HFFc6 (cell line): ENCODE measurements at regions not wholly inside any gene's neighbourhood (a gene's known extent, or its start where the extent isn't known, plus 50 kb on each side); places are given as distances from the start of the nearest gene placed in this dataset.
A peak's percentile ranks its signal among the peaks of the same experiment; 100 is the strongest.

Experiments used
- DNase-seq: peaks from one replicate; pipeline ENCODE4 v3.0.0-alpha.2; 2018
- H3K27ac Mint-ChIP-seq: 2 replicates; pipeline ENCODE4 v1.8.0; 2020; ENCODE audit warnings: mild to moderate bottlenecking, mixed read lengths
- H3K27me3 Mint-ChIP-seq: 2 replicates; pipeline ENCODE4 v1.8.0; 2021; ENCODE audit warnings: mild to moderate bottlenecking, moderate library complexity, mixed read lengths; ENCODE audit not compliant: insufficient read depth
- H3K36me3 Mint-ChIP-seq: 2 replicates; pipeline ENCODE4 v1.8.0; 2021; ENCODE audit warnings: low read depth, mixed read lengths
- H3K4me1 Mint-ChIP-seq: 2 replicates; pipeline ENCODE4 v1.8.0; 2020; ENCODE audit warnings: low read depth, mixed read lengths
- H3K4me3 Mint-ChIP-seq: 2 replicates; pipeline ENCODE4 v1.8.0; 2020; ENCODE audit warnings: mild to moderate bottlenecking, moderate library complexity, mixed read lengths
- H3K9me3 Mint-ChIP-seq: 2 replicates; pipeline ENCODE4 v1.8.0; 2020; ENCODE audit warnings: mild to moderate bottlenecking, mixed read lengths
- TF ChIP-seq, protein P1 (sequence below): fragments of 200-600 bp; sonication (generic); IDR thresholded peaks from 2 replicates; pipeline ENCODE4 v1.5.0; 2021; ENCODE audit warnings: antibody characterized with exemption, mild to moderate bottlenecking

DNA sequence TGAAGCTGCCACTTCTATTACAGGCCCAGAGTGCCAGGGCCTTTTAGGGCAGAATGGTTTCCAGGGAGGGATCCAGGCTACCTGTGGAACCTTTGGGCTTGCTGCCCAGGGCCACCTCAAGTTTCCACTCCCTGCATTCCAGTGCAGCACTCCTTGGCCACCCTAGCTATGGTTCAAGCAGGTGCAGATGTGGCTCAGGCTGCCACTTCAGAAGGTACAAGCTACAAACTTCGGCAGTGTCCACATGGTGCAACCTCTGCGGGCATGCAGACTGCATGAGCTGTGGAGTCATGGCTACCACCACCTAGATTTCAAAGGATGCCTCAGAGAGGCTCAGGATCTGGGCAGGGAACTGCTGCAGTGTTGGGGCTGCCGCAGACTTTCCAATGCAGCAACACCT is 248.1 kb upstream of the UBE2E3 start:
- H3K4me1 Mint-ChIP-seq, result peaks cover 44% of the 10 kb centered on the region
- no peak overlapping the region for H3K27ac Mint-ChIP-seq
- H3K27me3 Mint-ChIP-seq, result no peaks in the 10 kb centered on the region
- H3K36me3 Mint-ChIP-seq, result peaks cover 9% of the 10 kb centered on the region; the same call in 1 of the 2 replicates
- H3K4me3 Mint-ChIP-seq, result no peak overlapping the region
- DNase-seq, result no peak
- TF ChIP-seq, protein P1, sequence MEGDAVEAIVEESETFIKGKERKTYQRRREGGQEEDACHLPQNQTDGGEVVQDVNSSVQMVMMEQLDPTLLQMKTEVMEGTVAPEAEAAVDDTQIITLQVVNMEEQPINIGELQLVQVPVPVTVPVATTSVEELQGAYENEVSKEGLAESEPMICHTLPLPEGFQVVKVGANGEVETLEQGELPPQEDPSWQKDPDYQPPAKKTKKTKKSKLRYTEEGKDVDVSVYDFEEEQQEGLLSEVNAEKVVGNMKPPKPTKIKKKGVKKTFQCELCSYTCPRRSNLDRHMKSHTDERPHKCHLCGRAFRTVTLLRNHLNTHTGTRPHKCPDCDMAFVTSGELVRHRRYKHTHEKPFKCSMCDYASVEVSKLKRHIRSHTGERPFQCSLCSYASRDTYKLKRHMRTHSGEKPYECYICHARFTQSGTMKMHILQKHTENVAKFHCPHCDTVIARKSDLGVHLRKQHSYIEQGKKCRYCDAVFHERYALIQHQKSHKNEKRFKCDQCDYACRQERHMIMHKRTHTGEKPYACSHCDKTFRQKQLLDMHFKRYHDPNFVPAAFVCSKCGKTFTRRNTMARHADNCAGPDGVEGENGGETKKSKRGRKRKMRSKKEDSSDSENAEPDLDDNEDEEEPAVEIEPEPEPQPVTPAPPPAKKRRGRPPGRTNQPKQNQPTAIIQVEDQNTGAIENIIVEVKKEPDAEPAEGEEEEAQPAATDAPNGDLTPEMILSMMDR, result no peak
- no peaks in the 10 kb centered on the region for H3K9me3 Mint-ChIP-seq

DNA sequence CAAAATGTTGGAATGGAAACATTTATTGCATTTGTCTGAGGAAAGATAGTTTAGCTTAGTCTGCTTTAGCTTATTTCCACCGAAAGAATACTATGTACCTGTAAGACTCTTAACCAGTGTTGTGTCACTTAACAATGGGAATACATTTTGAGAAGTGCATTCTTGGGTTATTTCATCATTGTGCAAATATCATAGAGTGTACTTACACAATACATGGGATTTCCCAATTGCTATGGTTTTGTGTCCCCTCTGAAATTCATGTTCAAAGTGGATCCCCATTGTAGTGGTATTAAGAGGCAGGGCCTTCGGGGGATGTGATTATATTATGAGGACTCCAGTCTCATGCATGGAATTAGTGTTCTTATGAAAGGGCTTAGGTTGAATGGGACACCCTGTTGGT is 249.4 kb upstream of the UBE2E3 start:
- no peak overlapping the region for H3K27ac Mint-ChIP-seq
- H3K4me3 Mint-ChIP-seq, result no peak overlapping the region
- peaks cover 44% of the 10 kb centered on the region for H3K4me1 Mint-ChIP-seq
- TF ChIP-seq, protein P1, result no peak
- no peak for DNase-seq
- H3K27me3 Mint-ChIP-seq, result no peaks in the 10 kb centered on the region
- peaks cover 9% of the 10 kb centered on the region; the same call in 1 of the 2 replicates for H3K36me3 Mint-ChIP-seq
- H3K9me3 Mint-ChIP-seq, result no peaks in the 10 kb centered on the region

DNA sequence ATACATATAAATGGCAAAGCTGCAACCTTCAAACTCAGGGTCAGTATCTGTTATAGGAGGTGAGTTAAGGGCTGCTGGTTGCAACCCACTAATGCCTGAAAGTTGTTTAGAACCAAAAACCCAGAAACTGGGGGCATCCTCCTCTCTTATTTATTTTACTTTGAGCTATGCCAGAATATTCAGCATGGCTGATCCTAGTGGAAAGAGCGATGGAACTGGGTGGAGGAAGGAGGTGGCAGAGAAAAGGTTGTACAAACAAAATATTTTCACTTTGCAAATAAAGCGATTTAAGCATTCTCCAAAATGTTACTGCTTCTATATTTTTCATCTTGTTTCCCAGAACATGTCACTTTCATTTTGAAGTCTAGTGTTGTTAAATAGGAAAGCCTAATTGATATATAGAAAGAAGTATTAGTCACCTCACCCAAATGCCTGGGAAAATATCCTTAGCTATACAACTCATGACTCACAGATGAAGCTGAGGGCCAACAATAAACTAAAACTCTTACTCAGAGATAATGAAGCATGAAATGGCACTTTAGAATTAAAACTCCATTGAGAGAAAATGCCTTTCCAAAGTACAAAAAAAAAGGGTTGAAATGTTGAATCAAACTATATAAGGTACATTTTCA is 251.4 kb upstream of the UBE2E3 start:
- Mint-ChIP-seq H3K9me3 (no peaks in the 10 kb centered on the region), H3K4me3 (peak overlapping the region; percentile 85), H3K27me3 (no peaks in the 10 kb centered on the region), H3K27ac (peak overlapping the region; percentile 83), H3K36me3 (peaks cover 9% of the 10 kb centered on the region; the same call in 1 of the 2 replicates), H3K4me1 (peaks cover 44% of the 10 kb centered on the region)
- TF ChIP-seq, protein P1, result no peak
- peak; percentile 89 for DNase-seq

DNA sequence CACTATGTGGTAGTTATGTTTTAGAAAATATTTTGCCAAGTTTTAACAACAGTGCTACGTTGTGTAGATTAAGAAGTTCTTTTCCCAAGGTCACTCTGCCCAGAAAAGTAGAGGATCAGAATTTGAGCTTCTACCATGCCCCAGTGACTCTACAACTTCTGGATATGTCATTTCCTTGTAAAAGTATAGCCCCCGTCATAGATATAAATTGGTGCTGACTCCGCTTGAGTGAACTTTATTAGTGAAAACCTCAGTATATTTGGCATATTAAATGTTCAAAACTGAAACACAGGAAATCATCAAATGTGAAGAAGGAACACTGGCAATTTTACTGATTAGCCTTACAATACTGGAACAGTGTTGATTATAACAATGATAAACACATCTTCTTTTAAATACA is 256.7 kb upstream of the UBE2E3 start:
- Mint-ChIP-seq H3K27ac (no peak overlapping the region), H3K9me3 (no peaks in the 10 kb centered on the region), H3K36me3 (peaks cover 5% of the 10 kb centered on the region; the same call in 1 of the 2 replicates), H3K27me3 (no peaks in the 10 kb centered on the region), H3K4me3 (no peak overlapping the region), H3K4me1 (peaks cover 25% of the 10 kb centered on the region)
- DNase-seq, result no peak
- TF ChIP-seq, protein P1, result no peak

DNA sequence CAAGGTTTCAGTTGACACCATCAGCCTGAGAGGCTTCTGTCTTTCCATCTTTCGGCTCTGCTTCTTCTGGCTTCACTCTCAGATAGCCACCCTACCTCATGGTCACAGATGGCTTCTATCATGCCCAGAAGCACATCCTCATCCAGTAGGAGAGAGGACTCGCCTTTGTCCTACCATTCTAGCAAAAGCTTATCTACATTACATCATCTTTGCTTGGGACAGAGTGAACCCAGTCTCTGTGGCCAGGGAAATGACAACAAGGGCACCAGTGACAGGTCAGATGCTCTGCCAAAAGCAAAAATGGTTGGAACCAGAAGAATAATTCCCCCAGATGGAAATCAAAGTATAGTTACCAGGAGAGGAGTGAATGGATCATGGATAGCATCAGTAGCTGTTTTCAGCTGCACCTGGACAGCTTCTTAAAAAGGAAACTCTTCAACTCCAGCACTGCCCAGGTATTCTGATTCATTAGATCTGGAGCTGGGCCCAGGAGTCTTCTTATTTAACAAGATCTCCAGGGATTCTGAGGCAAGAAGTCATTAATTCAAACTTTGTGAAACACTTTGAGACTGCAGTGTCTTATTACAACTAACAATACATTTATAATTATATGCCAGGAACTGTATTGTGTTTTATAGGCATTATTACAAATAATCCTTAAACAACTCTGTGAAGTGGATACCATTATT is 257.7 kb upstream of the UBE2E3 start:
- TF ChIP-seq, protein P1, result no peak
- peak; percentile 64 for DNase-seq
- no peaks in the 10 kb centered on the region for H3K27me3 Mint-ChIP-seq

More for the DNA sequence above, 257.7 kb upstream of the UBE2E3 start:
- Mint-ChIP-seq H3K4me1 (peaks cover 16% of the 10 kb centered on the region), H3K4me3 (no peak overlapping the region), H3K9me3 (no peaks in the 10 kb centered on the region), H3K27ac (no peak overlapping the region), H3K36me3 (no peaks in the 10 kb centered on the region)
